DND-41 (cell line): ENCODE measurements at regions not wholly inside any gene's neighbourhood (a gene's known extent, or its start where the extent isn't known, plus 50 kb on each side); places are given as distances from the start of the nearest gene placed in this dataset.

ENCODE experiments used
- ATAC-seq: fragments of 200-7000 bp; cut with Tn5 transposase; 3 replicates; pipeline ENCODE4 v1.9.1; 2021; ENCODE audit warnings: low read depth; ENCODE audit not compliant: insufficient read depth
- DNase-seq: peaks from one replicate; pipeline ENCODE4 v3.0.0-alpha.2; 2020
- H2AFZ ChIP-seq: 2 replicates; pipeline ENCODE4 v1.6.0; 2012; ENCODE audit warnings: low read depth, low read length
- H3K27ac ChIP-seq: 2 replicates; pipeline ENCODE4 v1.5.1; 2012; ENCODE audit warnings: low read length, inconsistent platforms
- H3K27me3 ChIP-seq: fragments of 200-600 bp; sonication (generic); 2 replicates; pipeline ENCODE4 v1.6.0; 2012; ENCODE audit warnings: low read length, mild to moderate bottlenecking, inconsistent platforms; ENCODE audit not compliant: insufficient read depth, poor library complexity
- H3K36me3 ChIP-seq: 2 replicates; pipeline ENCODE4 v1.5.1; 2012; ENCODE audit warnings: low read length, inconsistent platforms; ENCODE audit not compliant: insufficient read depth
- H3K4me1 ChIP-seq: 2 replicates; pipeline ENCODE4 v1.5.1; 2012; ENCODE audit warnings: mild to moderate bottlenecking, low read length; ENCODE audit not compliant: insufficient read depth
- H3K4me2 ChIP-seq: 2 replicates; pipeline ENCODE4 v1.6.0; 2012; ENCODE audit warnings: mild to moderate bottlenecking, moderate library complexity, low read length, inconsistent platforms; ENCODE audit not compliant: insufficient read depth
- H3K4me3 ChIP-seq, 2 experiments: fragments of 200-600 bp in 1 of 2; shearing (Covaris generic) in 1 of 2; 2 replicates each; pipeline ENCODE4 v1.5.1; 2012 to 2016; ENCODE audit warnings: inconsistent platforms in 2 of 2, low read length in 2 of 2, mild to moderate bottlenecking in 2 of 2, low read depth in 1 of 2, moderate library complexity in 1 of 2
- H3K79me2 ChIP-seq: 2 replicates; pipeline ENCODE4 v1.6.0; 2012; ENCODE audit warnings: low read length, inconsistent platforms; ENCODE audit not compliant: insufficient read depth
- H3K9ac ChIP-seq: 2 replicates; pipeline ENCODE4 v1.6.0; 2012; ENCODE audit warnings: low read depth, mild to moderate bottlenecking, inconsistent platforms, low read length, moderate library complexity
- H3K9me3 ChIP-seq: 2 replicates; pipeline ENCODE4 v1.5.1; 2012; ENCODE audit warnings: low read length, moderate library complexity, mild to moderate bottlenecking, inconsistent platforms; ENCODE audit not compliant: insufficient read depth, severe bottlenecking
- H4K20me1 ChIP-seq: 2 replicates; pipeline ENCODE4 v1.6.0; 2012; ENCODE audit warnings: low read length; ENCODE audit not compliant: insufficient read depth
- EZH2 ChIP-seq: IDR thresholded peaks from 3 replicates; pipeline ENCODE4 v1.6.1; 2012; ENCODE audit warnings: borderline replicate concordance, low read depth, mild to moderate bottlenecking, moderate library complexity, low read length, inconsistent platforms; ENCODE audit not compliant: severe bottlenecking
- TF ChIP-seq, protein P1 (sequence below): IDR thresholded peaks from 2 replicates; pipeline ENCODE4 v1.5.1; 2012; ENCODE audit warnings: borderline replicate concordance, low read length, moderate library complexity, mild to moderate bottlenecking; ENCODE audit not compliant: poor library complexity, severe bottlenecking; ENCODE audit errors: extremely low read depth

DNA sequence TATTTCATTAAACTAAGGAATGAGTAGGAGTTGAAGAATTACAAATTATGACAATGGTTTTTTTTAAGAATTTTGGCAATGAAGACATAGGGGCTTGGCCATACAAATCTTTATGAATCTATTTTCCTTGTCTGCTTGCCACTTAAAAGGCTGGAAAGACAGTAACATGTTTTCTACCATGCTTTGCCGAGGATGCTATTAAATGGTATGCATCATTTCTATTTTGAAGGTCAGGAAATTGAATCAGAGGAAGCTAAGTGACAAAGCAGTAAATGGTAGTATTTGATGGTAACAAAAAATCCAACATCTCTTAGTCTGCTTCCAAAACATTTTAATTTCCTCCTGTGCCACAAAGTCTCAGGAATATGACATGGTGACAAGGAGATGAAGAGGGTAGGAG, 287.2 kb downstream of the RFPL4B start:
- ATAC-seq (no peak), DNase-seq (no peak)
- Histone ChIP-seq H2AFZ (no peak overlapping the region), H4K20me1 (no peaks in the 10 kb centered on the region), H3K27ac (no peak overlapping the region), H3K27me3 (peaks cover 2% of the 10 kb centered on the region), H3K4me3 (no peak overlapping the region), H3K9ac (no peak overlapping the region), H3K4me2 (no peak overlapping the region), H3K9me3 (no peaks in the 10 kb centered on the region), H3K36me3 (no peaks in the 10 kb centered on the region), H3K4me1 (no peaks in the 10 kb centered on the region), H3K79me2 (no peaks in the 10 kb centered on the region)
- no peak for TF ChIP-seq EZH2
- TF ChIP-seq, protein P1, sequence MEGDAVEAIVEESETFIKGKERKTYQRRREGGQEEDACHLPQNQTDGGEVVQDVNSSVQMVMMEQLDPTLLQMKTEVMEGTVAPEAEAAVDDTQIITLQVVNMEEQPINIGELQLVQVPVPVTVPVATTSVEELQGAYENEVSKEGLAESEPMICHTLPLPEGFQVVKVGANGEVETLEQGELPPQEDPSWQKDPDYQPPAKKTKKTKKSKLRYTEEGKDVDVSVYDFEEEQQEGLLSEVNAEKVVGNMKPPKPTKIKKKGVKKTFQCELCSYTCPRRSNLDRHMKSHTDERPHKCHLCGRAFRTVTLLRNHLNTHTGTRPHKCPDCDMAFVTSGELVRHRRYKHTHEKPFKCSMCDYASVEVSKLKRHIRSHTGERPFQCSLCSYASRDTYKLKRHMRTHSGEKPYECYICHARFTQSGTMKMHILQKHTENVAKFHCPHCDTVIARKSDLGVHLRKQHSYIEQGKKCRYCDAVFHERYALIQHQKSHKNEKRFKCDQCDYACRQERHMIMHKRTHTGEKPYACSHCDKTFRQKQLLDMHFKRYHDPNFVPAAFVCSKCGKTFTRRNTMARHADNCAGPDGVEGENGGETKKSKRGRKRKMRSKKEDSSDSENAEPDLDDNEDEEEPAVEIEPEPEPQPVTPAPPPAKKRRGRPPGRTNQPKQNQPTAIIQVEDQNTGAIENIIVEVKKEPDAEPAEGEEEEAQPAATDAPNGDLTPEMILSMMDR, result no peak

DNA sequence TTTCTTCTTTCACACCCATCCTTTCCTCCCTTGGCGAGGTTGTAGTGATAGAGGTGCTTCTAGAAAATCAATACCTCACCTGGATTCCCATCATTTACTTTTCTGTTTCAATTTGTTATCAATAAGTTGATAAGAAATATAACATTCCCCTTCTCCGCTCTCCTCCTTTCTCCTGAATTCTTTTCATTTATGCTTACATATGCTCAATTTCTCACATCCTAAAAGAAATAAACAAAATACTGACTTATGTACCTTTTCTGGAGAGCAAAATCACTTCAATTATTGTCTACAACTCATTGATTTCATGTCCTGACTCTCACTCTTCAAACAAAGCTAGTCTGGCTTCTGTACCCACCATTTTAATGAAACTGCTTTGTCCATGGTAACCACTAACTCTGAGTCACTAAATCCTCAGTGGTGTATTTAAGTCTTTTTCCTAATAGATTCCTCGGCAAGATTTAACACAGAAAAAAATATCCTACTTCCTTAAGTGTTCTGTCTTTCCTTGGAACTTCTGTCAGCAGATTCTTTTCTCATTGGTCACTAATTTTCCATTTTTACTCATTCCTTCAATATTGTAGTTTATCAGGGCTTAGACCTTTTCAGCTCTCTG, 289.6 kb downstream of the RFPL4B start:
- ATAC-seq (no peak), DNase-seq (no peak)
- H4K20me1 ChIP-seq, result no peaks in the 10 kb centered on the region
- no peaks in the 10 kb centered on the region for H3K4me1 ChIP-seq
- no peak overlapping the region for H3K27ac ChIP-seq
- peaks cover 2% of the 10 kb centered on the region for H3K27me3 ChIP-seq
- H3K9ac ChIP-seq, result no peak overlapping the region
- no peaks in the 10 kb centered on the region for H3K79me2 ChIP-seq
- no peak overlapping the region for H3K4me2 ChIP-seq
- TF ChIP-seq EZH2, result no peak
- no peaks in the 10 kb centered on the region for H3K36me3 ChIP-seq
- no peak overlapping the region for H2AFZ ChIP-seq
- no peak overlapping the region for H3K4me3 ChIP-seq
- H3K9me3 ChIP-seq, result no peaks in the 10 kb centered on the region

DNA sequence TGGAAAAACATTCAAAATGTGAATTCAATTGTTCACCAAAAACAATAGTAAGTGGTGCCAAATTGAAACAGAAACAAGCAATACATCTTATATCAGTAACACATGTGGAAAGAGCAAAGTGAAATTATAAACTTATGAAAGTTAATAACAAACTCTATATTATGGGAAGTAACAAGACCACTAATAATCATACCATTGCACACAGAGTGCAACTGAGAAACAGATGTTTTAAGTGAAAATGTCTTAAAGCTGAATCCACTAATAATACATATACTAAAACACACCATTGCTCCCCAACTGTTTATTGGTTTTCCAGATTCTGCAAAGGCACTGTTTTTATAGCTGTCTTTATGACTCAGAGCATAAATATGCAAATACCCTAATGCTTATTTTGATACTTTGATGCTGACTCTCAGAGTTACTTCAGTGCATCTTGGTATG, 292.3 kb downstream of the RFPL4B start:
- TF ChIP-seq, protein P1, result no peak
- no peak for TF ChIP-seq EZH2
- H3K27me3 ChIP-seq, result peaks cover 2% of the 10 kb centered on the region
- ATAC-seq, result no peak
- no peak for DNase-seq
- H3K4me2 ChIP-seq, result no peak overlapping the region
- no peaks in the 10 kb centered on the region for H3K36me3 ChIP-seq
- H3K79me2 ChIP-seq, result no peaks in the 10 kb centered on the region
- no peak overlapping the region for H3K4me3 ChIP-seq
- no peaks in the 10 kb centered on the region for H3K4me1 ChIP-seq
- no peak overlapping the region for H3K27ac ChIP-seq
- no peak overlapping the region for H3K9ac ChIP-seq
- H4K20me1 ChIP-seq, result no peaks in the 10 kb centered on the region
- H2AFZ ChIP-seq, result no peak overlapping the region
- H3K9me3 ChIP-seq, result no peaks in the 10 kb centered on the region

DNA sequence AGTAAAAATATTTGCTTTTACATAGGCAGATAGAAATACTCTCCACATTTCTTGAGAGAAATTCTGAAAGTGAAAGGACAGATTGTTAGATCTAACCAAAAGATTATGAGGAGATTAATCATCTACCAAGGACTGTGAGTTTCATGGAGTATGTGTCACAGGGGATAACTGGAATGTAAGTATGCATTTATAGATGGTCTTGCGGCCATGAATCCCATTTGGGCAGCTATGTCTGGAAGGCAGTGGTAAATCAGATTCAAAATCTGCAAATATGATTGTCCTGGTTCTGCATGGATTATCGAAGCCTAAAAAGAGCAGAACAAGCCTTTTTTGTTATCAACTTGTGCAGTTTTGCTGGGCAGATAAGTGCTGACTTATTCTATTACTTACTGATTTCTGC, 293.8 kb downstream of the RFPL4B start:
- TF ChIP-seq EZH2, result no peak
- TF ChIP-seq, protein P1, result no peak
- no peaks in the 10 kb centered on the region for H4K20me1 ChIP-seq
- DNase-seq, result no peak
- no peaks in the 10 kb centered on the region for H3K79me2 ChIP-seq
- H3K9me3 ChIP-seq, result no peaks in the 10 kb centered on the region
- H2AFZ ChIP-seq, result no peak overlapping the region
- H3K27me3 ChIP-seq, result peaks cover 2% of the 10 kb centered on the region
- ATAC-seq, result no peak
- no peak overlapping the region for H3K27ac ChIP-seq
- no peaks in the 10 kb centered on the region for H3K4me1 ChIP-seq
- no peaks in the 10 kb centered on the region for H3K36me3 ChIP-seq
- no peak overlapping the region for H3K4me3 ChIP-seq
- H3K4me2 ChIP-seq, result no peak overlapping the region
- H3K9ac ChIP-seq, result no peak overlapping the region
